ENCODE measurements at regions not wholly inside any gene's neighbourhood (a gene's known extent, or its start where the extent isn't known, plus 50 kb on each side); places are given as distances from the start of the nearest gene placed in this dataset.

- no peak for DNase-seq (ENCODE audit: low read depth in 3 of 3, low spot score in 1 of 3)
Measured at GRCh38 chr7:106797937-106798336, 67.1 kb upstream of the PIK3CG start.

GRCh38 chr7:106802589-106802988, 62.5 kb upstream of the PIK3CG start:
- no peak for DNase-seq (ENCODE audit: low read depth in 3 of 3, low spot score in 1 of 3)

GRCh38 chr7:106806556-106806955, 58.5 kb upstream of the PIK3CG start:
- no peak for DNase-seq (ENCODE audit: low read depth in 3 of 3, low spot score in 1 of 3)

- DNase-seq (ENCODE audit: low read depth in 3 of 3, low spot score in 1 of 3): no peak
Measured at GRCh38 chr7:106807474-106807873, 57.6 kb upstream of the PIK3CG start.

GRCh38 chr7:106808967-106809635, 56.0 kb upstream of the PIK3CG start:
- no peak for DNase-seq (ENCODE audit: low read depth in 3 of 3, low spot score in 1 of 3)

- no peak for DNase-seq (ENCODE audit: low read depth in 3 of 3, low spot score in 1 of 3)
Measured at GRCh38 chr7:106811472-106811871, 53.6 kb upstream of the PIK3CG start.

- DNase-seq (ENCODE audit: low read depth in 3 of 3, low spot score in 1 of 3): no peak
Measured at GRCh38 chr7:106812027-106812643, 52.9 kb upstream of the PIK3CG start.

GRCh38 chr7:106813705-106814305, 51.3 kb upstream of the PIK3CG start:
- DNase-seq (ENCODE audit: low read depth in 3 of 3, low spot score in 1 of 3): no peak

- no peak for DNase-seq (ENCODE audit: low read depth in 3 of 3, low spot score in 1 of 3)
Measured at GRCh38 chr7:106814887-106815286, 50.2 kb upstream of the PIK3CG start.
